GM19467 (cell line): ENCODE measurements at regions not wholly inside any gene's neighbourhood (a gene's known extent, or its start where the extent isn't known, plus 50 kb on each side); places are given as distances from the start of the nearest gene placed in this dataset.
"Not testable (repeated sequence)": the region's sequence is repeated elsewhere in the genome, so short reads cannot be mapped to it uniquely, and the experiment has no call there.

ENCODE experiments used
- ATAC-seq: cut with Tn5 transposase; IDR thresholded peaks from one replicate; pipeline ENCODE4 v1.9.1; 2021; ENCODE audit warnings: mild to moderate bottlenecking, moderate library complexity; ENCODE audit not compliant: unreplicated experiment

DNA sequence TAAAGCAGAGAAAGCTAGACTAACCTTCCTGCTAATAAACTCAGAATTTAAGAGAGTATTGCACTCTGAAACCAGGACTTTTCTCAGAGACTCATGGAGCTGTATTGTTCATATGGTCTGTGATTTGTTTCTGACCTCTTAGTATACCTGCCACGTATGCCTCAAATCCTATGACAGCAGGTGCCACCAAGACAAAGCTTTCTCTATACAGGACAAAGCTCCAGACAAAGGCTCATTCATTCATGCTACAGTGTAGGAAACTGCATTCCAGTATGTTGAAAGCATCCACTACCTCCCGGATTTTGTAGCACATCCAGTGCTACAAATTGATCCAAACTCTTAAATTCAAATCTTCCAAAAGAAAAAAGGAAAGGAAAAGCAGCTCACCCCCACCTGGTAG is 178.3 kb downstream of the CHIC2 start:
- no peak for ATAC-seq

DNA sequence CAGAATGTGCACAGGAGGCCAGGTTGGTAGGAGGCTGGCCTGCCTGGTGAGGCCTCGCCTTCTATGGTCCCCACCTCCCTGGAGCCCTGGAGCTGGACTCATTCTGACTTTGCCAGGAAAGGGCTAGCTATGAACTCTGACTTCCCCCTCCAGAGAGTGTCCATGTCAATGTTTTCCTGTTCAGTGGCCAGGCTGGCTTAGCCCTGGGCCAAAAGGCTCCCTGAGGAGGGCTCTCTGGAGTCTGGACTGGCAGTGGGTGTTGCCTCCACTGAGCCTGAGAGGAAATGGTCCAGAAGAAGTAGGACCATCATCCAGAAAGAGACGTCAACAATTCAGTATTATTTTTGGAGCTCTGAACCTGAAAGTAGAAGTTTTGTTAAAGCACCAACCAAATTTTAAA is 178.7 kb downstream of the CHIC2 start:
- no peak for ATAC-seq

DNA sequence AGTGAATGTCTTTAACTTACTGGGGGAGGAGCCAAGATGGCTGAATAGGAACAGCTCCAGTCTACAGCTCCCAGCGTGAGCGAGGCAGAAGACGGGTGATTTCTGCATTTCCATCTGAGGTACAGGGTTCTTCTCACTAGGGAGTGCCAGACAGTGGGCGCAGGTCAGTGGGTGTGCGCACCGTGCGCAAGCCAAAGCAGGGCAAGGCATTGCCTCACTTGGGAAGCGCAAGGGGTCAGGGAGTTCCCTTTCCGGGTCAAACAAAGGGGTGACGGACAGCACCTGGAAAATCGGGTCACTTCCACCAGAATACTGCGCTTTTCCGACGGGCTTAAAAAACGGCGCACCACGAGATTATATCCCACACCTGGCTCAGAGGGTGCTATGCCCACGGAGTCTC is 187.3 kb downstream of the CHIC2 start:
- ATAC-seq, result not testable (repeated sequence)

DNA sequence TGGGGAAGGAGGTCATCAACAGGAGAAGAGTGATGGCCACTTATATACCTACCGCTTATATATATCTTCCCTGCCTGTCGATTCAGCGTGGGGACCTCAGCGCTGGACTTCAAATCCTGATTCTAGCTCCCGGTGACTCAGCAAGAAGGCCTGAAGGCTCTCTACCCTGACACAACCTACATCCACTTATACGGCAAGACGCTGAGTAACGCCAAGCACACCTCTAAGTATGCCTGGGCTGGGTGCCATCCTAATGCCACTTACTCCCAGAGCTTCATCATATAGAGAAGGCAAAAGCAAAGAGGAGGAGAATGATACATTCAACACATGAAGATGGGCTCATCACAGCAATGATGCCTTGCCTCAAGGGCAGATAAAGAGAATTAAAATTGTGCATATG is 198.3 kb downstream of the CHIC2 start:
- ATAC-seq, result no peak

DNA sequence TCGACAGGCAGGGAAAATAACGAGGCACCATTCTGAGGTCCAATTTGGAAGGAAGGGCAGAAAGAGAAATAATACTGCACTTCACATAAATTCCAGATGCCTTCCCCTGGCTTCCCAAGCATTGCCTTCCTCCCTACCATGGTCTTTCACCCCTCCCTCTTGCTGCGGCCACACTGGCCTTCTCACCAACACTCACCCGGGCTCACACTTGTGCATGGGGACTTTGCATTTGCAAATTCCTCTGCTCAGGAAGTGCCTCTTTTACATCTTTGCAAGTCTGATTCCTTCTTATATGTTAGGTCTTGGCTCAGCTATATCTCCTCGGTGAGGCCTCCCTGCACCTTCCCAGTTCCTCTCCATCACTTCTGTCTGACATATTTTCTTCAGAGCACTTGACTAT is 199.4 kb downstream of the CHIC2 start:
- no peak for ATAC-seq

DNA sequence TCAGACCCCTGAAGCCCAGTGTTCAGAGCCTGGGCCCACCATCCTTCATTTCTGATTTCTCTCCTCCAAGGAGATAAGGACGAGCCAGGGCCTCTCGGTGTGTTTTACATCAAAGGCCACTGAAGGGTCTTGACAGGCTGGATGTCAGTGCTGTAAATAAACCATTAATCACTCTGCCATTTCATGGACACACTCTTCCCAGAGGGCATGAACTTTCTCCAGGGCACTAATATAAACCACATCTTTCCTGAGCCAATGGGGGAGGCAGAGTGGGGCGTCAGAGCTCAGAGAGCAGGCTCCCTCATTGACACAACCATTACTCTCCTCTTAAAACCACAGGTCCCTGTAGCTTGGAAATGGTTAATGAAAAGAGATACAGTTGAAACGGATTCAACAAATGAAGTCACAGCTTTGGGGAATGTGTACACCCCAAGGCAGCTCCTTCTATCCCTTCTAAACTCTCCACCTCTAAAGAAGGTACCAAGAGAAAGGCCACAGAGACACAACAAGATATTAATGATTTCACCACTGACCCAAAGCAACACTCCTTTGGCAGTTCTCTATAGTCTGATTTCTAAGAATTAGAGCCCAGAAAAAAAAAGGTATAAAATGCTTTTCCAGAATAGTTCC is 200.6 kb downstream of the CHIC2 start:
- no peak for ATAC-seq

DNA sequence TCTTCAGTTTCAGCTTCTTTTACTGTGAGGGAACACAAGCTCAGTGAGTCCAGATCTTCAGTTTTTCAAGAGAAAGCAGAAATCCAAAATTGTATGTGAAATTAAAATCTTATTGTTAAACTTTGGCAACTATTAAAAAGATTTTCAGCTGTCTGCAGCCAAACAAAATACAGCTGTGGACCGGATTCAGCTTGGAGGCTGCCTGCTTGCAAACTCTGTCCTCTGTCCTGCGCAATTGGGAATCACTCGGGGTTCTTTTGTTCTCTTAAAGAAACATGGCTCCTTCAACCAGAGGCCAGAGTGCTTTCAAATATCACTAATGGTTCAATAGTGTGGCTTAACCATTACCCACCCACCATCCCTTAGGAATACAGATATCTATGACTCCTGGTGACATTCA is 201.2 kb downstream of the CHIC2 start:
- no peak for ATAC-seq

DNA sequence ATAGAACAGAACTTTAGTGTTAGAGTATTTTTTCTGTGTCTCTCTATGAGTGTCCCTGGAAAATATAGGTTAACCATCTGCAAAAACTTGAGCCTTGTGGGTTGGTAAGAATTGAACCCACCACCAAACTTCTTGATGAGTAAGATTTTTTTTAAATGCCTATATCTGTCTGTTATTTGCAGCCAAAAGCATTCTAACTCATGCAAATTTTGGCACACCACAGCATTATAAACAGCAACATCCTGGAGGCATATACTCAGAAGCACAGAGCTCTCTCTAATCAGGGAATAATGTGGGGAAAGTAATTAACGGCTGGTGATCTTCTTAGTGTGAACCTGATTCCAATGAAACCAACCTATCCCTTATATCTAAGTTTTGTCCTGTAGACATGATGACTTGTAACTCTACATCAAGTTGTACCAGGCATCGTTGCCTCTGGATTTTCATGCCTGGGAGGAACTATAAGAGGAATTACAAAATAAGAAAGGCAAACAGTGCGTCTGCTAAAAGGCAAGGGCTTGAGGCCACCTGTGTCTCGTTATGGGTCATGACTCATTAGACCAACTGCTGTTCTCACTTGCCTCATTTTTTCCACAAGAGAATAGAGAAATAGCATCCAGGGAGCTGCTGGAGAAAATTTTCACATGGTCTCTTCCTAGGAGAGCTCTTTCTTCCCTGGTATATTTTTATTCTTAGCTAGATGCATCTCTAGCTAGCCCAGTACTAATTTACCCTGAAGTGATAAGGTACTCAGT is 202.4 kb downstream of the CHIC2 start:
- ATAC-seq, result no peak

DNA sequence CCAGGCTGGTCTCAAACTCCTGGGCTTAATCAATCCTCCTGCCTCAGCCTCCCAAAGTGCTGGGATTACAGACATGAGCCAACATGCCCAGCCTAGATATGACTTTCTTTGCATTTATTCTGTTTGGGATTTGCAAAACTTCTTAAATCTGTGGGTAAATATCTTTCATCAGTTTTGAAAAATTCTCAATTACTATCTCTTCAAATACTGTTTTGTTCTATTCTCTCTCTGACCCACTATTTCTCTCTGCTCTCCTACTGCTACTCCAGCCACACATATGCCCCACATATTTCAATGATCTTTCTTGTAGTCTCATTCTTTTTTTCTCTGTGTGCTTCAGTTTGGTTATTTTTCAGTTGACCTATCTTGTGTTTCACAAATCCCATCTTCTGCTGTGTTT is 205.1 kb downstream of the CHIC2 start:
- no peak for ATAC-seq

DNA sequence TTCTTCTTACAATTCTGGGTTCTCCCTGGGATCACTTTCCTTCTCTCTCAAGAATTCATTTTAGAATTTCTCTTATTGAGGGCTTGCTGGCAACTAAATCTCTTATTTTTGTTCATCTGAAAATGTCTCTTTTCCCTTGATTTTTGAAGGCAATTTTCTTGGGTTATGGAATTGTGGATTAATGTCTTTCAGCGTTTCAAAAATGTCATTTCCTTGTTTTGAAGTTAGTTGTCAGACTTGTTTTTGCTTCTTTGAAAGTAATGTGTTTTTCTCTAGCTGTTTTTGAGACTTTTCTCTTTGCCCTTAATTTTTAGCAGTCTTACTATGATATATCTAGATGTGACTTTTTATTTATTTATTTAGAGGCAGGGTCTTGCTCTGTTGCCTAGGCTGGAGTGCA is 205.7 kb downstream of the CHIC2 start:
- ATAC-seq, result no peak

DNA sequence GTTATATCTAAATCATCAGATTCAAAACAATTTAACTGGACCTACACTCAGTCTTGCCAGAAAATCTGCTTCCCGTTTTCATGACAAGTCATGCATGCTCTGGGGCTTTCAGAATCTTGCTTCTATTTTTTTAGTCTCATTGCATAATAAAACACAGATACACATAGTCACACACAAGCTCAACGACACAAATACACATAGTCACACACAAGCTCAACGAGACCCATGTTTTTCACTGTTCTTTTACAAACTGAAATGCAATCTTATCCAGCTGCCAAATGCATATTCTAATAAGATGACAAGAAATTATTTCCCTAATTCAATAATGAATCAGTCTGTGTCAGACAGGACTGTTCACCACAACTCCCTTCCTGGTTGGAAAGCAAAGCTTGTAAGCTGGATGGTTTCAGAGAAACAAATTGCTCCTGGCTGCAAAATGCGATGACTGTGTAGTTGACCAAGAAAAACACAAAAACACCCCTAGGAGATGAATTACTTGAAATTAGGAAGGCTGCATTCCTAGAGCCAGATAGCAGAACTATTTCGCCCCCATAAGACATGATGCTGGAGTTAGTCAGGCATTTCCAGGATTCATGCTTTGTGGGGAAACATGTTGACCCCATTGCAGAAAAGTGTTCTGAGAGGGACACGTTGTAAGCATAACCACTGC is 208.7 kb downstream of the CHIC2 start:
- ATAC-seq, result no peak

DNA sequence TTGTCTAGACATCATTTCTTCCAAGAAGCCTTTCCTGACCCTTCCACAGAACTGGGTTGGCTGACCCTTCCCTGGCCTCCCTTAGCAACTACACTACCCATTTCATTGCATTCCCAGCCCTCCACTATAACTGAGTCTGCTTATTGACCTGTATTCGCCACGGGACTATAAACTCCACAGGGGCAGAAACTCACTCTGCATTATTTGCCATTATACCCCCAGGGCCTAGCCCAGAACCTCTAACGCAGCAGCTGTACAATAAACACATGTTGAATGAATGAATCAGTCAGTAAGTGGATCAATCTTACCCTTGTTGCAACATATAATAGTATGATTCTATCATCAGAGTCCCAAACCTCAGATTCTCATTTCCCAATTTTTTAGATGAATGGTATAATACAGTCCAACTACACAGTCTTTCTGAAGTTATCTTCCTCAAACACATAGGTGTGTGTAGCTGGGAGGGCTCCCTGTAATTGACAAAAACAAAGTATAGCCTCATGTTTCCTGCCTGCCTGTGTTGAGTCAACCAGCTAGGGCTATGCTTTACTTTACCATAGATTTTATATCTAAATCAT is 209.3 kb downstream of the CHIC2 start:
- ATAC-seq, result no peak

DNA sequence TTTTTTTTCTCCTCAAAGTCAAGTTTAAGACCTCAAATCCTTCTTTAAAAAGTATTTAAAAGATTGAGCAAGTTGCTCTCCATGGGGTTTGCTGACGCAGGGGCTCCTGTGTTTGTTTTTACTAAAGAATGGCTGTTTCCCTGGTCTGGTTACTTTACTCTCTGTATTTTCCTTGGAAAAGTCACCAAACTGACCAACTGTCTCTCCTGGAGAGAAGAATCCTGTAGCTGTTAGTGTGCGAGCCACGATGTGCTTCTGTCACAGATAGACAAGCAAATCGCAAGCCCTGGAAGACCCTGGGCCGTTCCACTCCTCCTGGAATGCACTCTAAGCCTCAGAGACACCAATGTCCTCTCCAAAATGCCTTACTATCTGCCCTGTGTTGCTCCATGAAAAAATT is 212.1 kb downstream of the CHIC2 start:
- ATAC-seq, result no peak

DNA sequence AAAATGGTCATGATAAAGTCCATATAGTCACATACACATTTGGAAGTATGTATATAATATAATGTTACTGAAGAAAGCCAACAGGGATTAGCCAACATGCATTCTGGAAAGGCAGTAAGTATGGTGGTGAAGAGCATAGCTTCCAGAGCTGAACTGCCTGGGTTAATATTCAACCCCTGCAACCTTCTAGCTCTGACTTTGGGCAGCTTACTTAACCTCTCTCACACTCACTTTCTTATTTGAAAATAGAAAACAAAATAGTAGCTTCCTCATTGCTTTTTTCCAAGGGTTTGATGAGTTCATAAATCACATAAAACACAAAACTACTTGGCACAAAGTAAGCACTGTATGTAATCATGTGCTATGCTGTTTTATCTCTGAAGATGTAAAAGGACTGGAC is 216.4 kb downstream of the CHIC2 start:
- no peak for ATAC-seq

DNA sequence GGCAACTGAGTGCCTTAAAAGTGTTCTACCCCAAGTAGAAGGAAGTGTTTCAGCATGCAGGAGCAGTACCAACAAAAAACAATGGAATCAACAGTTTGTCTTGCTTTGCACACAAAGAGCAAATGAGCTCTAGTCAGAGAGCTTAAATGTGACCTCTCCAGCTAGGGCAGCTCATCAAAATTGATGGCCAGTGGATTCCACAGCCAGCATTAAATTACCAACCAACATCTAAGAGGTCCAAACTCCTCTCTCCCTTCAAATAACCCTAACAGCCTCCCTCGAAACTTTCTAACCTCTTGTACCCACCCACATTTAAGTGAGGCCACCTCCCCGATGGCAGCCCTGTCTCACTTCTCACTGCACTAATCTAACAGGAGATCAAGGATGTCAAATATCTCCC is 219.9 kb downstream of the CHIC2 start:
- ATAC-seq, result no peak

DNA sequence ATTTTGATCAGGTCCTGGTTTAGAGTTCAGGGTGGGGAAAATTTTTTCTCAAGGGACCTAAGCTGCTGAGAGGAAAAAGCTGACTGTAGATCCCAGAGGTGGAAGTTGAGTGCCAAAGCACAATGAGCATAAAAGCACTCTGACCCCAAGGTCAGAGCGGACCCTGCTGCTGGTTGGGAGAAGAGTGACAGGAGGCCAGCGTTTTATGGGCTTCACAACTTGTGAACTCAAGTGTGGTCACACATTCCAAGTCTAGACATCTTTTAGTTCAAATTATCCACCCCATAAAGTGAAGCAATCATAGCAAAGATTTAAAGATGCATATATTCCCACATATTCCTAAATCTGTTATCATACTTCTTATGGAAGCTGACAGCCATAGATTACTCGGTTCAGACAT is 220.3 kb downstream of the CHIC2 start:
- ATAC-seq, result no peak

DNA sequence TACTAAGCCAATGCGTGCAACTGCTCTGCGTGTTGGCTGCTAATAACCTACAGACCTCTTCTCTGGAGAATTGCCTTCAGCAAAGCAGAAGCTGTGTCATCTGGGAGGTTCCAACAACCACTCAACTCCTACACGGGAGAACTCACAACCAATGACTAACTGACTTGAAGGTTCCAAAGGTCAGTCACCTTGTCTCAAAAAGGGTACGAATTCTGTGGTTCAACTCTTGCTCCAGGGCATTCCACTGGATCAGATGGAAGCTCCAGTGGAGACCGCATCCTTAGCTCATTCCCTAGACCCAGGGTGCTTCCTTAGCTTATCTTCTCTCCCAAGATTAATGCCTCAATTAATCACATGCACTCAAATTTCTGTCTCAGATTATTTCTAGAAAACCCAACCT is 222.7 kb downstream of the CHIC2 start:
- ATAC-seq, result no peak

DNA sequence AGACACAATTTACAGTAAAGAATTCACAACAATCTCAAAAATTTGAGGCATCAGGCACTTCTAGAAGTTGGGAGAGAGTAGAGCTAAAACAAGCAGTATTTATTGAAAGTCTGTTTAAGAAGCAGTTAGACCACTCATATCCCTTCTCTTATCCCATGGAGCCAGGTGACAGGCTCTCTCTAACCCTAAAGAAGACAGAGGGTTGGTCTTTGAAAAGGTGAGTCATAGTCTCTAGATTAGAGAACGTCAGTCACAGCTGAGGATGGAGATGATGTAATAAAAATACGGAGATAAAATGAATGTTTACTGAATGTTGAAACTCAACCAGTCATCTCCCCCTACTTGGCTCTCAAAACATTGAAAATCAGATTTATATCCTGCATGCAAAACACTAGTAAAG is 223.8 kb downstream of the CHIC2 start:
- no peak for ATAC-seq

DNA sequence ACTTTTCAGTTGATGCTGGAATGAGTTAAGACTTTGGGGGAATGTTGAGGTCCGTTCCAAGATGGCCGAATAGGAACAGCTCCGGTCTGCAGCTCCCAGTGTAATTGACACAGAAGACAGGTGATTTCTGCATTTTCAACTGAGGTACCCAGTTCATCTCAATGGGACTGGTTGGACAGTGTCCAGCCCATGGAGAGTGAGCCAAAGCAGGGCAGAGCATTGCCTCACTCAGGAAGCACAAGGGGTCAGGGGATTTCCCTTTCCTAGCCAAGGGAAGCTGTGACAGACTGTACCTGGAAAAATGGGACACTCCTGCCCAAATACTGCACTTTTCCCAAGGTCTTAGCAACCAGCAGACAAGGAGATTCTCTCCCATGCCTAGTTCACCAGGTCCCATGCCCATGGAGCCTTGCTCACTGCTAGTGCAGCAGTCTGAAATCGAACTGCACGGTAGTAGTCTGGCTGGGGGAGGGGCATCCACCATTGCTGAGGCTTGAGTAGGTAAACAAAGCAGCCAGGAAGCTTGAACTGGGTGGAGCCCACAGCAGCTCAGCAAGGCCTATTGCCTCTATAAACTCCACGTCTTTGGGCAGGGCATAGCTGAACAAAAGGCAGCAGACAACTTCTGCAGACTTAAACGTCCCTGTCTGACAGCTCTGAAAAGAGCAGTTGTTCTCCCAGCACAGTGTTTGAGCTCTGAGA is 231.0 kb downstream of the CHIC2 start:
- not testable (repeated sequence) for ATAC-seq

DNA sequence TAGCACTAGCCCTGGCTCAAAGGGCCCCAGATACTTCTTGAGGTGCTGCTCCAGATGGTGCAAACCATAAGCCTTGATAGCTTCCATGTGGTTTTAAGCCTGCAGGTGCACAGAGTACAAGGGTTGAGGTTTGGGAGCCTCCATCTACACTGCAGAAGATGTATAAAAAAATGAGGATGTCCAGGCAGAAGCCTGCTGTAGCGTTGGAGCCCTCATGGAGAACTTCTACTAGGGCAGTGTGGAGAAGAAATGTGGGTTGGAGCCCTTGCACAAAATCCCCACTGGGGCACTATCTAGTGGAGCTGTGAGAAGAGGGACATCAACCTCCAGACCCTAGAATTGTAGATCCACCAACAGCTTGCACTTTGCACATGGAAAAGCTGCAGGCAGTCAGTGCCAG is 231.9 kb downstream of the CHIC2 start:
- no peak for ATAC-seq

DNA sequence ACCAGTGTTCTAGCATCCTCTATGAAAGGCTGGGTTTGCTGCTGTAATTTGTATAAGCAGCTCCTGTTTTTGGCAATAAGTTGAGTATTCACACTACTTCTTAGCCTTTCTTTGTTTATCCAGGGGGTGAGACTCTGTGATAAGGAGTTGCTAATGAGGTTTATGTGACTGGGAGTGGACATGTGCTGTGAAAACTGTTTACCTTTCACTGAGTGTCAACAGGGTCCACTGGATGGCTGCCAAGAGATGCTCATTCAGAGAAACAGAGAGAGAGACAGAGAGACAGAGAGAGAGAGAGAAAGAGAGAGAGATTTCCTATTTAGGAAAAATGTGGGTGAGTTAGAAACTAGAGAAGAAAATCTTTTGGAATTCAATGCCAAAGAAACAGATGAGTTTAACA is 233.9 kb downstream of the CHIC2 start:
- no peak for ATAC-seq
